SH-SY5Y (cell line): ENCODE measurements at regions not wholly inside any gene's neighbourhood (a gene's known extent, or its start where the extent isn't known, plus 50 kb on each side); places are given as distances from the start of the nearest gene placed in this dataset.

Experiments used
- GATA2 ChIP-seq: IDR thresholded peaks from 2 replicates; pipeline ENCODE4 v1.6.1; 2011; ENCODE audit warnings: mild to moderate bottlenecking, low read depth, low read length
- GATA3 ChIP-seq: IDR thresholded peaks from 2 replicates; pipeline ENCODE4 v1.6.1; 2011; ENCODE audit warnings: low read depth, mild to moderate bottlenecking, low read length, moderate library complexity

- TF ChIP-seq GATA3 (no peak), GATA2 (no peak)
These were observed 1248.5 kb downstream of the ROBO1 start for GRCh38 chr3:78519281-78519680.
